HFF-Myc (cell line): ENCODE measurements at regions not wholly inside any gene's neighbourhood (a gene's known extent, or its start where the extent isn't known, plus 50 kb on each side); places are given as distances from the start of the nearest gene placed in this dataset.
A peak's percentile ranks its signal among the peaks of the same experiment; 100 is the strongest.

Experiments
- DNase-seq: peaks from one replicate; pipeline ENCODE4 v3.0.0-alpha.2; 2011; ENCODE audit warnings: low read depth; ENCODE audit errors: extremely low read depth
- H3K4me3 ChIP-seq: replicated peaks from 2 replicates; pipeline ENCODE4 v1.5.1; 2011; ENCODE audit warnings: low read depth, mild to moderate bottlenecking, control low read depth, low read length
- CTCF ChIP-seq: IDR thresholded peaks from 2 replicates; pipeline ENCODE4 v1.5.1; 2012; ENCODE audit warnings: mild to moderate bottlenecking, low read depth, low read length, control low read depth; ENCODE audit errors: missing control alignments

GRCh38 chr3:107962946-107963345, 127.9 kb downstream of the CD47 start:
- DNase-seq, result peak; percentile 75
- H3K4me3 ChIP-seq, result no peak overlapping the region
- TF ChIP-seq CTCF, result no peak

- TF ChIP-seq CTCF, result no peak
- H3K4me3 ChIP-seq, result no peak overlapping the region
- no peak for DNase-seq
These were observed 128.8 kb downstream of the CD47 start for GRCh38 chr3:107962037-107962436.

- DNase-seq, result no peak
- no peak for TF ChIP-seq CTCF
- no peak overlapping the region for H3K4me3 ChIP-seq
These were observed 131.2 kb downstream of the CD47 start for GRCh38 chr3:107959550-107960154.

- no peak for TF ChIP-seq CTCF
- H3K4me3 ChIP-seq, result no peak overlapping the region
- DNase-seq, result no peak
These were observed 132.7 kb downstream of the CD47 start for GRCh38 chr3:107958146-107958545.

GRCh38 chr3:107956991-107957900, 133.6 kb downstream of the CD47 start:
- peak overlapping the region; percentile 5; the same call in 1 of the 2 replicates for H3K4me3 ChIP-seq
- TF ChIP-seq CTCF, result no peak
- peak; percentile 87 for DNase-seq

- TF ChIP-seq CTCF, result no peak
- DNase-seq, result no peak
- no peak overlapping the region for H3K4me3 ChIP-seq
These were observed 136.0 kb downstream of the CD47 start for GRCh38 chr3:107954845-107955244.
